Tongue (tissue), 1 donor: ENCODE measurements at regions not wholly inside any gene's neighbourhood (a gene's known extent, or its start where the extent isn't known, plus 50 kb on each side); places are given as distances from the start of the nearest gene placed in this dataset.
A peak's percentile ranks its signal among the peaks of the same experiment; 100 is the strongest.
"Not testable (repeated sequence)": the region's sequence is repeated elsewhere in the genome, so short reads cannot be mapped to it uniquely, and the experiment has no call there.

Source experiments
- DNase-seq: peaks from one replicate; pipeline ENCODE4 v3.0.0-alpha.2; 2015

GRCh38 chr11:37406651-37407050 lies 808.6 kb upstream of the RAG2 start:
- no peak for DNase-seq

- DNase-seq = no peak
These were observed 806.2 kb upstream of the RAG2 start for GRCh38 chr11:37404231-37404630.

GRCh38 chr11:37402663-37403062 lies 804.6 kb upstream of the RAG2 start:
- no peak for DNase-seq

GRCh38 chr11:37394236-37394870 lies 796.3 kb upstream of the RAG2 start:
- DNase-seq = no peak

- no peak for DNase-seq
These were observed 793.6 kb upstream of the RAG2 start for GRCh38 chr11:37391615-37392014.

- DNase-seq = no peak
These were observed 792.6 kb upstream of the RAG2 start for GRCh38 chr11:37390576-37391083.

- DNase-seq = no peak
These were observed 780.9 kb upstream of the RAG2 start for GRCh38 chr11:37378958-37379357.

- DNase-seq = no peak
These were observed 774.6 kb upstream of the RAG2 start for GRCh38 chr11:37372667-37373066.

GRCh38 chr11:37371346-37371970 lies 773.4 kb upstream of the RAG2 start:
- DNase-seq = no peak

GRCh38 chr11:37370817-37371216 lies 772.8 kb upstream of the RAG2 start:
- no peak for DNase-seq

- no peak for DNase-seq
These were observed 766.3 kb upstream of the RAG2 start for GRCh38 chr11:37364246-37364839.

- DNase-seq = peak; percentile 5
These were observed 755.2 kb upstream of the RAG2 start for GRCh38 chr11:37353192-37353591.

- DNase-seq = no peak
These were observed 754.4 kb upstream of the RAG2 start for GRCh38 chr11:37352485-37352884.

- DNase-seq = no peak
These were observed 745.3 kb upstream of the RAG2 start for GRCh38 chr11:37343290-37343689.

GRCh38 chr11:37336401-37336800 lies 738.4 kb upstream of the RAG2 start:
- no peak for DNase-seq

- DNase-seq = no peak
These were observed 735.3 kb upstream of the RAG2 start for GRCh38 chr11:37333345-37333744.

- DNase-seq = no peak
These were observed 725.8 kb upstream of the RAG2 start for GRCh38 chr11:37323843-37324242.

- no peak for DNase-seq
These were observed 724.5 kb upstream of the RAG2 start for GRCh38 chr11:37322333-37323194.

GRCh38 chr11:37320921-37321320 lies 722.9 kb upstream of the RAG2 start:
- peak; percentile 20 for DNase-seq

- DNase-seq = no peak
These were observed 719.8 kb upstream of the RAG2 start for GRCh38 chr11:37317803-37318202.

- DNase-seq = no peak
These were observed 715.2 kb upstream of the RAG2 start for GRCh38 chr11:37313266-37313665.

GRCh38 chr11:37306563-37306962 lies 708.5 kb upstream of the RAG2 start:
- no peak for DNase-seq

GRCh38 chr11:37301405-37301804 lies 703.4 kb upstream of the RAG2 start:
- DNase-seq = not testable (repeated sequence)
